ENCODE measurements at regions not wholly inside any gene's neighbourhood (a gene's known extent, or its start where the extent isn't known, plus 50 kb on each side); places are given as distances from the start of the nearest gene placed in this dataset.

GRCh38 chr6:168874637-168875036 is 379.0 kb downstream of the THBS2 start:
- no peak overlapping the region for H3K27ac ChIP-seq (ENCODE audit: low read length, poor library complexity, severe bottlenecking)
- peaks cover 21 to 66% of the 10 kb centered on the region in 2 experiments for H3K27me3 ChIP-seq (ENCODE audit: control insufficient read depth in 1 of 2, insufficient read depth in 1 of 2, low read length in 2 of 2)
- H2BK12ac ChIP-seq (ENCODE audit: low read length in 2 of 2): no peak overlapping the region
- H3K79me1 ChIP-seq (replicated peaks; ENCODE audit: low read length, poor library complexity, severe bottlenecking): no peaks in the 10 kb centered on the region
- no peaks in the 10 kb centered on the region for H3K9me3 ChIP-seq (ENCODE audit: control insufficient read depth, low read length)
- no peak overlapping the region for H3K4ac ChIP-seq (ENCODE audit: low read depth in 1 of 2, low read length in 2 of 2)
- H4K91ac ChIP-seq (ENCODE audit: low read length): no peak overlapping the region
- no peak overlapping the region for H3K23ac ChIP-seq (ENCODE audit: low read length in 2 of 2)
- H2AK5ac ChIP-seq (ENCODE audit: low read length, severe bottlenecking): no peak overlapping the region
- no peak overlapping the region for H3K14ac ChIP-seq (ENCODE audit: low read length in 2 of 2)
- H2BK15ac ChIP-seq (ENCODE audit: low read depth, poor library complexity, severe bottlenecking): no peak overlapping the region
- no peak overlapping the region for H2BK120ac ChIP-seq (ENCODE audit: low read depth, low read length)
- H3K36me3 ChIP-seq (ENCODE audit: control insufficient read depth in 1 of 2, insufficient read depth in 2 of 2, low read depth in 1 of 2, low read length in 2 of 2): no peaks in the 10 kb centered on the region
- H3K4me1 ChIP-seq (ENCODE audit: control insufficient read depth, insufficient read depth, low read depth, low read length): no peaks in the 10 kb centered on the region
- no peak overlapping the region for H4K8ac ChIP-seq (ENCODE audit: low read length)
- no peak overlapping the region for H3K4me3 ChIP-seq (ENCODE audit: insufficient read depth in 1 of 2, low read depth in 1 of 2, low read length in 2 of 2)
- no peak overlapping the region for H3K18ac ChIP-seq (ENCODE audit: low read depth in 1 of 2, low read length in 2 of 2)
- H3K9ac ChIP-seq (ENCODE audit: low read length): no peak overlapping the region
- no peak overlapping the region for H3K4me2 ChIP-seq (ENCODE audit: low read length, poor library complexity, severe bottlenecking)
- no peak overlapping the region for H2AFZ ChIP-seq (ENCODE audit: low read depth, low read length)
- no peak for DNase-seq
- H2BK5ac ChIP-seq (ENCODE audit: low read depth, low read length, poor library complexity, severe bottlenecking): no peak overlapping the region
- 87% methylated on average over 8 of the region's 10 CpGs for WGBS

DNA sequence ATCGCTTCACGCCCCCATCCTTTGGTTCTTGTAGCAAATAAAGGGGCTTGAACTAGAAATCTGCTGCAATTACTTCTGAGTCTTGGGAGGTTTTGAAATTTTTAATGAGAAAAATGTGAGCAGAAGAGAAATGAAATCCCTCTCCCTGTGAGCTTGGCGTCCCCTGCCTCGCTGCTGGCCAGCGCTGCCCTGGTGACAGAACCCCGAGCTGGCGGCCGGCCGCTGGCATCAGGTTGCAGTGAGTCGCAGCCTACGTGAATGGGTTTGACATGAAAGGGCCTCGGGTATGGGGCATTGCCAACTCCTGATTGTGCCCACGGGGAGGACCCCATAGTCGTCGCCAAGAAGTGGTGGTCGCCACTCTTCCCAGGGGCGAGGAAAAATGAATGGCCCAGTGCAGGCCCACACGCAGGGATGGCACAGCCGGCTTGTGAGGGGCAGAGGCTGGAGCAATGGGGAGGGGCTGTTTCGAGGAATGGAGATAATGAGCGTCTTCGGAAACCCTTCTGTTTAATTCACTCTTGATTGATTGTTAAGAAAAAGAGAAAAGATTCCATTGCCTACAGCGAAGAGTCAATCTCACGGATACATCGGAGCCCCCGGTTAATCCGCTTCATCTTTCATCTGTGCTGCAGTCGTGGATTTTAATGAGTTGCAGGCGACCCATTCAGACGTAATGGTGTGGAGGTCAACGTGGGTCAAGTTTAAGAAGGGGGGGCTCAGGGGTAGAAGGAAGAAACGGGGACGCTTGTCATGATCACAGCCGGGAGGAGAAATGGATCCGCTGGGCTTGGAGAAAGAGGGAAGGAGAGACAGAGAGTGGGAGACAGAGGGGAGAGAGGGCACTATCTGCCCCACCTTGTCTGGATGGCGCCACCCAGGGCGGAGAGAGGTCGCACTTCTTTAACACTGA is 380.1 kb downstream of the THBS2 start:
- Histone ChIP-seq H2AFZ (ENCODE audit: low read depth, low read length) (no peak overlapping the region), H3K27me3 (ENCODE audit: control insufficient read depth in 1 of 2, insufficient read depth in 1 of 2, low read length in 2 of 2) (peaks cover 21 to 62% of the 10 kb centered on the region in 2 experiments), H3K4me3 (ENCODE audit: insufficient read depth in 1 of 2, low read depth in 1 of 2, low read length in 2 of 2) (no peak overlapping the region), H4K91ac (ENCODE audit: low read length) (no peak overlapping the region), H3K36me3 (ENCODE audit: control insufficient read depth in 1 of 2, insufficient read depth in 2 of 2, low read depth in 1 of 2, low read length in 2 of 2) (no peaks in the 10 kb centered on the region), H3K79me1 (replicated peaks; ENCODE audit: low read length, poor library complexity, severe bottlenecking) (no peaks in the 10 kb centered on the region), H2AK5ac (ENCODE audit: low read length, severe bottlenecking) (no peak overlapping the region), H2BK15ac (ENCODE audit: low read depth, poor library complexity, severe bottlenecking) (no peak overlapping the region), H3K9ac (ENCODE audit: low read length) (no peak overlapping the region), H3K14ac (ENCODE audit: low read length in 2 of 2) (no peak overlapping the region), H2BK120ac (ENCODE audit: low read depth, low read length) (no peak overlapping the region), H3K4ac (ENCODE audit: low read depth in 1 of 2, low read length in 2 of 2) (no peak overlapping the region), H2BK5ac (ENCODE audit: low read depth, low read length, poor library complexity, severe bottlenecking) (no peak overlapping the region), H3K4me1 (ENCODE audit: control insufficient read depth, insufficient read depth, low read depth, low read length) (no peaks in the 10 kb centered on the region), H4K8ac (ENCODE audit: low read length) (no peak overlapping the region), H3K18ac (ENCODE audit: low read depth in 1 of 2, low read length in 2 of 2) (no peak overlapping the region), H3K23ac (ENCODE audit: low read length in 2 of 2) (no peak overlapping the region), H2BK12ac (ENCODE audit: low read length in 2 of 2) (no peak overlapping the region), H3K9me3 (ENCODE audit: control insufficient read depth, low read length) (no peaks in the 10 kb centered on the region), H3K27ac (ENCODE audit: low read length, poor library complexity, severe bottlenecking) (no peak overlapping the region), H3K4me2 (ENCODE audit: low read length, poor library complexity, severe bottlenecking) (no peak overlapping the region)
- DNase-seq: no peak
- WGBS: 88% methylated on average over 38 of the region's 38 CpGs

DNA sequence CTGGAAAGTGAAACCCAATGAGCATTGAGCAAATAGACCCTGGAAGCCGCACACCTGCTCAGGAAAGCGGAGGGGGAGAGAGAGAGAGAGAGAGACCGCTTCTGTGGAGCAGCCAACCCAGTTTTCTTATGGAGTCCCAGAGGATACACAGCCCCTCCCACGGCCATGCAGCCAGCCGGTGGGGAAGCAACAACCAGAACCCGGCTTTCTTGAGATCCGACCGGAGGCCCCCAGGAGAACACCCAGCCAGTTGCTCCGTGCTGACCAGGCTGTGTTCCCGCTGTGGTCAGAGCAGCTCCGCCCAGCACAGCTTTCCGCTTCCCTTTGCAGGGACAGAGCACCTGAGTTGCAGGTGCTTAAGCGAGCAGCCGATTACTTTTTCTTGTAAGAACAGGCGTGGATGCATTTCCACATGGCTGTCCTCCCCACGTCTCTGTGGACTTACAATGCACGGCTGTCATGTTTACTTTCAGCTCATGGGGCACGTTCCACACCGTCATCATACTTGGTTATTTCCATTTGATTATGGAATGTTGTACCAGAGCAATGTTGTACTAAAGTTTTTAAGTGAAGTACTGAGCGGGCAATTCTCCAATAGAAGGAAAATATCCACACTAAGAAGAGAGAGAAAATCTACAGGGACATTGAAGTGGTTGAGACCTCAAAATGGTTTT is 381.9 kb downstream of the THBS2 start:
- Histone ChIP-seq H3K4ac (ENCODE audit: low read depth in 1 of 2, low read length in 2 of 2) (no peak overlapping the region), H4K8ac (ENCODE audit: low read length) (no peak overlapping the region), H3K9ac (ENCODE audit: low read length) (no peak overlapping the region), H3K4me2 (ENCODE audit: low read length, poor library complexity, severe bottlenecking) (no peak overlapping the region), H2BK120ac (ENCODE audit: low read depth, low read length) (no peak overlapping the region), H3K23ac (ENCODE audit: low read length in 2 of 2) (no peak overlapping the region), H3K4me1 (ENCODE audit: control insufficient read depth, insufficient read depth, low read depth, low read length) (no peaks in the 10 kb centered on the region), H2BK12ac (ENCODE audit: low read length in 2 of 2) (no peak overlapping the region), H3K9me3 (ENCODE audit: control insufficient read depth, low read length) (no peaks in the 10 kb centered on the region), H2BK15ac (ENCODE audit: low read depth, poor library complexity, severe bottlenecking) (no peak overlapping the region), H3K36me3 (ENCODE audit: control insufficient read depth in 1 of 2, insufficient read depth in 2 of 2, low read depth in 1 of 2, low read length in 2 of 2) (no peaks in the 10 kb centered on the region), H3K4me3 (ENCODE audit: insufficient read depth in 1 of 2, low read depth in 1 of 2, low read length in 2 of 2) (no peak overlapping the region), H3K18ac (ENCODE audit: low read depth in 1 of 2, low read length in 2 of 2) (no peak overlapping the region), H3K79me1 (replicated peaks; ENCODE audit: low read length, poor library complexity, severe bottlenecking) (no peaks in the 10 kb centered on the region), H3K27ac (ENCODE audit: low read length, poor library complexity, severe bottlenecking) (no peak overlapping the region), H3K14ac (ENCODE audit: low read length in 2 of 2) (no peak overlapping the region), H2AK5ac (ENCODE audit: low read length, severe bottlenecking) (no peak overlapping the region), H3K27me3 (ENCODE audit: control insufficient read depth in 1 of 2, insufficient read depth in 1 of 2, low read length in 2 of 2) (peaks cover 9 to 60% of the 10 kb centered on the region in 2 experiments), H2BK5ac (ENCODE audit: low read depth, low read length, poor library complexity, severe bottlenecking) (no peak overlapping the region), H2AFZ (ENCODE audit: low read depth, low read length) (no peak overlapping the region), H4K91ac (ENCODE audit: low read length) (no peak overlapping the region)
- no peak for DNase-seq
- 79% methylated on average over 20 of the region's 20 CpGs for WGBS

DNA sequence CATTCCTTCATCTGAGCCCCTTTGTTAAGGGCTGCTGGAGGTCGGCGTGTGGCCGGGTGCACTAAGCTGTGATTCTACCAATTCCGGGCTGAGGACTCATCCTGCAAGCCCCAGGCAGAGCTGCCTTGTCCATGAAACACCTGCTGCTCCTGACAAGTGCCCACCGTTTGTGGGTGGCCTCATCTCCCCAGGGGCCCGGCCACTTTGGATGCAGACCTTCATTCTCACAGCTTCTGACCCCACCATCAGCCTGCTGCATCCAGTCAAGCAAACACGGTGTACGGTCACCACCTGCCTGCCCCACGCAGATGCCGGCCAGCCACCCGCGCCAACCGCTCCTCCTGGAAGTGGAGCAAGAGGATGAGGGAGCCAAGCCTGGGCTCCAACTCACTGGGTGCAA is 382.7 kb downstream of the THBS2 start:
- no peak for DNase-seq
- H3K4me2 ChIP-seq (ENCODE audit: low read length, poor library complexity, severe bottlenecking): no peak overlapping the region
- H3K27me3 ChIP-seq (ENCODE audit: control insufficient read depth in 1 of 2, insufficient read depth in 1 of 2, low read length in 2 of 2): peaks cover 4 to 55% of the 10 kb centered on the region in 2 experiments
- no peak overlapping the region for H2AK5ac ChIP-seq (ENCODE audit: low read length, severe bottlenecking)
- H4K8ac ChIP-seq (ENCODE audit: low read length): no peak overlapping the region
- no peaks in the 10 kb centered on the region for H3K79me1 ChIP-seq (replicated peaks; ENCODE audit: low read length, poor library complexity, severe bottlenecking)
- H3K9ac ChIP-seq (ENCODE audit: low read length): no peak overlapping the region
- no peak overlapping the region for H2AFZ ChIP-seq (ENCODE audit: low read depth, low read length)
- no peak overlapping the region for H3K18ac ChIP-seq (ENCODE audit: low read depth in 1 of 2, low read length in 2 of 2)
- no peak overlapping the region for H2BK12ac ChIP-seq (ENCODE audit: low read length in 2 of 2)
- no peak overlapping the region for H3K23ac ChIP-seq (ENCODE audit: low read length in 2 of 2)
- H3K14ac ChIP-seq (ENCODE audit: low read length in 2 of 2): no peak overlapping the region
- H2BK15ac ChIP-seq (ENCODE audit: low read depth, poor library complexity, severe bottlenecking): no peak overlapping the region
- no peaks in the 10 kb centered on the region for H3K36me3 ChIP-seq (ENCODE audit: control insufficient read depth in 1 of 2, insufficient read depth in 2 of 2, low read depth in 1 of 2, low read length in 2 of 2)
- no peak overlapping the region for H2BK5ac ChIP-seq (ENCODE audit: low read depth, low read length, poor library complexity, severe bottlenecking)
- H3K4me3 ChIP-seq (ENCODE audit: insufficient read depth in 1 of 2, low read depth in 1 of 2, low read length in 2 of 2): no peak overlapping the region
- 79% methylated on average over 13 of the region's 13 CpGs for WGBS
- H3K27ac ChIP-seq (ENCODE audit: low read length, poor library complexity, severe bottlenecking): no peak overlapping the region
- H3K4ac ChIP-seq (ENCODE audit: low read depth in 1 of 2, low read length in 2 of 2): no peak overlapping the region
- no peaks in the 10 kb centered on the region for H3K9me3 ChIP-seq (ENCODE audit: control insufficient read depth, low read length)
- H2BK120ac ChIP-seq (ENCODE audit: low read depth, low read length): no peak overlapping the region
- H4K91ac ChIP-seq (ENCODE audit: low read length): no peak overlapping the region
- H3K4me1 ChIP-seq (ENCODE audit: control insufficient read depth, insufficient read depth, low read depth, low read length): no peaks in the 10 kb centered on the region
